Activated CD8-positive, alpha-beta memory T cell treated with anti-CD3 and anti-CD28 coated beads for 4 hours (primary cell): ENCODE measurements at regions not wholly inside any gene's neighbourhood (a gene's known extent, or its start where the extent isn't known, plus 50 kb on each side); places are given as distances from the start of the nearest gene placed in this dataset.

Experiments used
- DNase-seq, 2 donors: peaks; one replicate each; pipeline ENCODE4 v3.0.0-alpha.2; 2020; ENCODE audit warnings: low read depth in 2 of 2

- DNase-seq: no peak
Observed at GRCh38 chr9:106707738-106708474, 155.1 kb upstream of the ZNF462 start.

DNA sequence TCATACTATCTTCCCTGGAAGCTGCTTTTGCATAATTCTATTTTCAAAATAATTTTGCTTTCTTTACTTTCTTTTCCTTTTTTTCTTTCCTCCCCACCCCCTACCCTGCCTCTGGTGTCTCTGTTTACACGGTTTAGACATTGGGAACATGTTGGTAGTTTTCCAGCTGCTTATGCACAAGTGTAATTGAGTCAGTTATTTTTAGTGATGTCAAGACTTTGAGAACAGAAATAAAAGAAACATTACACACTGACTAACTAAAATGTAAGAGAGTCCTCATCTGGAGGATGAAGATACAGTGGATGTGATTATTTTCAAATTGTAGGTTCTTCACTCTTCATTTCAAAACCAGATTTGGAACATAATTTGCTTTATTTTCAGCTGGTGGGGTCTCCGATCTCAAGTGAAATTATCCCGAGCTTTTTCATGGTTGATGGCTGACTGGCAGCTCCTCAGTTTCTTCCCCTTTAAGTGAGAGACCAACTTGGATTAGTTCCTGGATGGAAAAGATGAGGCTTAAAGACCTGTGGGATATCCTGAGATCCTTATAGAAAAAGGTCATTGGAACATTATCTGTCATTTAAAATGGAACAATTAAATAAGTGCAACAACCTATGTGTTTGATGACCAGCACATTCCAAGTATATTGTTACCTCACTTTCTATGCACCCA, 154.4 kb upstream of the ZNF462 start:
- no peak for DNase-seq

DNA sequence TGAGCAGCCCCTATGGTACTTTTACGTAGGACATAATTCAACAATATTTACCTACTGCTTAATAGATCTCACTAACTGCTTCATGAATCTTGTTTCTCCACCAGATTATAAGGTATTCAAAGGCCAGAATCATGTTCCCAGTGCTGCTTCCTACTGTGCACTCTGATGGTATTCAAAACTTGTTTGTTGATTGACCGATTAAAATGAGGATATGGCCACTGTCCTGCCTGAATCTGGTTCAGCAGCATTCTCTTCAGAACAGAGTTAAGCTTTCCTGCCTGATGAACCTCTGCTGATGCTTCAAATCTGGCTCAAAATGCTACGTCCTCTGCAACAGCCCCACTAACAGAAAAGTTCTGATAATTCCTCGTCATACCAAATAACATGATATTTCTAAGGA, 150.7 kb upstream of the ZNF462 start:
- no peak for DNase-seq

- DNase-seq: no peak
Observed at GRCh38 chr9:106713206-106713605, 149.8 kb upstream of the ZNF462 start.

DNA sequence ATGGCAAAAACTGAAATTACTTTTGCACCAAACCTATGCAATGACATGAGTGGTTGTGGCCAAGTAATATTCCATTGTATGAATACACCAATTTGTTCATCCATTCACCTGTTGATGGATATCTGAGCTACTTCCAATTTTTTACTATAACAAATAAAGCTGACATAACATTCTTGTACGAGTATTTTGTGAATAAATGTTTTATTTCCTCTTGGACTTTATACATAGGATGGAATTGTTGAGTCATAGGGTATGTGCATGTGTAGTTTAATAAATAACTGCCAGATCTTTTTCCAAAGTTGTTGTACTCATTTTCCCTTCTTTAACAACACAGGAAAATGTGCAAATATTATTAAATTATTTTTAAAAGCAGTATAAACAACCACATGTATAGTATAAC, 146.1 kb upstream of the ZNF462 start:
- DNase-seq: no peak

DNA sequence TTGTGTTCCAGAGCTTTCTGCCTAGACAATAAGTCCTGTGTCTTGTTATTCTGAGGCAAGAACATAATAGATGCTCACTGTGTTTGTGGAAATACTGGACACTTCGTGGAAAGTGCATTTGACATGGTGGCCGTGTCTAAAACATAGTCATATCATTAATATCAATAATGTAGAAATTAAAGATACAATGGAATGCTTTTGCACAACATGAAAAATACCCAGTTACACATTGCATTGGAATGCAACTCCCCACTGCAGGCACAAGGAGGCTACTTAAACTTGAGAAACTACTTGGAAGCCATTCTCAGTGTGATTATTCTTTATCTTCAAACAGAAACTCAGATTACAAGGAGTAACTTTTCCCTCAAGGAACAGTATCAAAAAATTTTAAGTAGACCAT, 145.3 kb upstream of the ZNF462 start:
- no peak for DNase-seq

- no peak for DNase-seq
Observed at GRCh38 chr9:106718936-106719335, 144.0 kb upstream of the ZNF462 start.

DNA sequence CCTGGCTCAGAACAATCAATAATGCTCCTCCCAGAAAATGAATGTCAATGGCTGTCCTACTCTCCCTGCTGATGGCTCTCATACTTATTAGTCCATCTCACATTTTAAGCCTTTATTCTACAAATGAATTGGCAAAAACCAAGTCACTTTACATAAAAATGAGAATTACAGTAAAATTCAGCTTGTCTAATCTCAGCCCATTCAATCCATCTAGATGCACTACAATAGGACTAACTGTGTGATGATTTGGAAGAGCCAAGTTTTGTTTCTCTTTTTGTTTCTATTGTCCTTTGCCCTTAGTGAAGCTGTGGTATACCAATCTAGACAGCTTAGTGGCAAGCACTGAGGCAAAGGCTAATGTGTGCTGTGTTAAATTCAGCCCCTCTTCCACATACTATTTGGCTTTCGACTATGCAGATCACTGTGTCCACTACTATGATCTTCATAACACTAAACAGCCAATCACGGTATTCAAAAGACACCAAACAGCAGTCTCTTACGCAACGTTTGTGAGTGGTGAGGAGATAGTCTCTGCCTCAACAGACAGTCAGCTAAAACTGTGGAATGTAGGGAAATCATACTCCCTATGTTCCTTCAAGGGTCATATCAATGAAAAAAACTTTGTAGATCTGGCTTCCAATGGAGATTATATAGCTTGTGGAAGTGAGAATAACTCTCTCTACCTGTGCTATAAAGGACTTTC, 140.8 kb upstream of the ZNF462 start:
- DNase-seq: no peak

DNA sequence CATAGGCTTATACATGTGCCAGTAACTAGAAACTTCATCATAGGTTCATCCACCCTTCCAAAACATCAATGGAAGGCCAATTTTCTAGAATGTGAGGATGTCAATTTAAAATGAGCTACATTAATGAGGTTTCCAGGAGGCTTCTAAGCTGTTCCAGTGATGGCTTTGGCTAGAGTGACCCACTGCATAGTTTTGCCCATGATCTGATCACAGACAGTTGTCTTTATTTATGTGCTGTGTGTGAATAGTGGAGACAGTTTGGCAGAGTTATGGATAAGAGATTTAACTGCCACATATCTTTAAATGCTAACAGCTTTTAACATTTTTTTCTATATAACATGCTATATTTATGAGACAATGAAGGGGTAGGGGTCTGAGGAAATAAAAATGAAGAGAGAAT, 139.0 kb upstream of the ZNF462 start:
- no peak for DNase-seq

DNA sequence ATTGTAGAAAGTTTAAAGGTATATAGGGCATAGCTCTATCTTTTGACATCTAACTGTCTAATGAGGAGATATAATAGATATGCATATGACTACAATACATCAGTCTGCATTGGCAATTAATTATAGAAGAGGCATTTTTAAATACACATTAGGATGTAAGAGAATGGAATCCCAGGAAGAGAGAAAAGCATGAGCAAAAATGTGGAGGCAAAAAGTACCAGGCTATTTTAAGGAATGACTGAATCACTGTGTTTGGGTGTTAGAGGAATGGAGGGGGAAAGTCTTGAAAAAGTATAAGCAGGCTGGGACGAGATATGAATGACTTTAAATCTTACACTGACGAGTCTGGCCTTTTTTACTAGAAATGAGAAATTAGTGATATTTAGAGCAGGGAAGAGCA, 138.4 kb upstream of the ZNF462 start:
- DNase-seq: no peak

- no peak for DNase-seq
Observed at GRCh38 chr9:106726070-106726815, 136.7 kb upstream of the ZNF462 start.

DNA sequence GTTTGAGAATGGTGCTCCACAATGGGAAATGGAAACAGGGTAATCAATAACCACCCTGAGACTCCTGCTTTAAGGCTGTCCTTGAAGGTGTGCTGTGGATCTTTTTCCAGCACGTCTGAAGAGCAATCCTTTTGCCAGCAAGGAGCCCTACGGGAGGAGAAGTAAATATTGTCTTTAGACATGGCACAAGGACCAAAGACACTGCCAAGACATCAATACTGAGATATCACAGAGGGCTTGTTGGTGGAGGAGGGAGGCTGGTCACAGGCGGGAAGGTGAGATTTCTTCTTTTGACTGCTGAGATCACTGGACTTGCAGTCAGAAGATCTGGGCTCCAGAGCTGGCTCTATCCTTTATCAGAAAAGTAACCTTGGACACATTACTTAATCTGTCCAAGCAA, 135.0 kb upstream of the ZNF462 start:
- no peak for DNase-seq

DNA sequence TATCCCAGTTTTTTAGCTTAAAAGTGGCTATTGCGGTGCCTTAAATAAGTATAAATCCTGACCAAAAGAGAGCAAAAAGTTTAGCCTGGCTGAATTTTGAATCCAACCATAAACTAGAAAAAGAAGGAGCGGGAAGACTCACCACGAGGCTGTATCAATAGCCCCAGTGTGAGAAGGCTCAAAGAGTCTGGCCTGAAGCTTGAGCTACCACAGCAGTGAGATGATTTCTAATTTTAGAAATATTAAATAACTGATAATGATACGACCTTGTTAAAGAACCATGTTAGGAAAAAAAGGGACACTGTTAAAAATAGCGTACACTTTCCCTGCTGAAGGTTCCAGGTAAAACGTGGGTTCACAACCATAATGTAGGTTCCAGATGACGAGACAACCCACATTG, 134.1 kb upstream of the ZNF462 start:
- no peak for DNase-seq

- DNase-seq: no peak
Observed at GRCh38 chr9:106731910-106732309, 131.1 kb upstream of the ZNF462 start.

- no peak for DNase-seq
Observed at GRCh38 chr9:106733828-106734380, 129.1 kb upstream of the ZNF462 start.

DNA sequence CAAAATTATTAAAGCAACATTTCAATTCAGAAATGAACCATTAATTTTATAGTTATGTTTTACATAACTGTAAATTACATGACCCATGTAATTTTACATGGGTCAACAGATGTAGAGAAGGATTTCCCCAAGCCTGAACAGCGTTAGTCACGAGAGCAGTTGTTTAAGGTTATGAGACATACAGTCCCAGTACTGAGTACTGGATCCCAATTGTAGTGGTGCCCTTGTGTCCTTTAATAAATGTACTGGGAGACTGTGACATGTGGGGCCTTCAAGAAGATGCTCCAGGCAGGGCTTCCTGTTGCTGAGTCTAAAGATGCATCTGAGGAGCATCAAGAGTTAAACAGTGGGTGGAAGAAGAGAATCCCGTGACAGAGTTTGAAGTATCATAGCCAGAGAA, 125.5 kb upstream of the ZNF462 start:
- no peak for DNase-seq

DNA sequence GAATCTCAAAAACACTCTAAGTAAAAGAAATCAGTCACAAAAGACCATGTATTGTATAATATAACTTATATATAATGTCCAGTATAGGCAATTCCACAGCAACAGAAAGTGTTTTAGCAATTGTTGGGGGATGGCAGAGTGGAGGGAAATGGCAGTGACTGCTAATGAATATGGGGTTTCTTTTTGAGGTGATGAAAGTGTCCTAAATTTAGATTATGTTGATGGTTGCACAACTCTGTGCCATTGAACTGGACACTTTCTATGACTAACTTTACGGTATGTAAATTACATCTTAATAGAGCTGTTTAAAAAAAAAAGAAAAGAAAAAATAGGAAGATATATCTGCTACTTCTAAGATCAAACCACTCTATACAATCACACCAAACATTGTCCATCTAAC, 124.9 kb upstream of the ZNF462 start:
- no peak for DNase-seq

DNA sequence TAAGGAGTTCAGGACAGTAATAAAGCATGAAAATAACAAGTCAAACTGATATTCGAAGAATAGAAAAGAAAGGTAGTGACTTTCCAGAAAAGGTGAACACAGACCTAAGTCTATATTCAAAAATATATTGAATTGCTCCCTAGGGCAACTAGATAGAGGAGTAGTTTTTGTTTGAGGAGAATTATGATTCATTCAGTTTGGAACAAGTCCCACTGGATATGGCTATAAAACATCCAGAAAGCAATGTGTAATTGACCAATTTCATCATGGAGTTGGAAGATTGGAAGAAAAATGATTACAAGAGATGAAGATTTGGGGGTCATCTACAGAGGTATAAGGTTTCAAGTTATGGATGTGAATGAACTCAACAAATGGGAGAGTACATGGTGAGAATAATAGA, 117.5 kb upstream of the ZNF462 start:
- no peak for DNase-seq

DNA sequence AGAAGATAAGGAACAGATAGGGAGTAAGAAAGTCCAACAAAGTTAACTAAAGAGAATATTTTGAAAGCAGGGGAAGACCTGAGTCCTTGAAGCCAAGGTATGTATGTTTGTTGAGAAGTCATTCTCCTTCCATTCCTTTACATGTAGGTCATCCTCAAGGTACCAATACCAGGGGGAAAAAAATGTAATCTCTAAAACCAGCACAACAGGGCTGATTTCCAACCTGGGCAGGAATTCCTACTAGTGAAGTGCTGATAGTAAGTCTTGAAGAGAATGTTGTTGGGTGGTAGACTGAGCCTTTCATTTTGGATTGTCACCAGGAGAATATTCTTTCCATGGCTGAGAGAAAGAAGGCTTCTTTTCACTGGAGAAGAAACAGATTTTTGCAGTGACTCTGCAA, 117.1 kb upstream of the ZNF462 start:
- DNase-seq: no peak

GRCh38 chr9:106751681-106752080, 111.3 kb upstream of the ZNF462 start:
- DNase-seq: no peak

DNA sequence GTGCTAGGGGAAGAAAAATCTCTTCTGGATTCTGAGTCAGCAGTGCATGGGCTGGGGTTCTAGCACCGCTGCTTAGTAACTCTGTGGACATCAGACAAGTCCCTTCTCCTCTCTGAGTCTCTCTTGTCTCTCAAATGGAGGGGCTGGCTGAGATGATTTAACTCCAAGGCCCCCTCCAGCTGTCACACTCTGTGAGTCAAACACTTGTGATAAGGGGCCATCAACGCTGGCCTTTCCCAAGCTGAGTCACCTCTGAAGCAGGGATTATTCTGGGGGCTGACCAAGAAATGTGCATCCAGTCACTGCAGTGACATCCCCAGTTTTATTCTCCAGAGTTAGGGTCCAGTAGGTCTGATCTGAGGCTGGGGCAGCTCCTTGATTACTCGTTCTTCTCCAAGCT, 110.4 kb upstream of the ZNF462 start:
- DNase-seq: no peak

GRCh38 chr9:106753155-106753671, 109.8 kb upstream of the ZNF462 start:
- DNase-seq: no peak
